ENCODE measurements at regions not wholly inside any gene's neighbourhood (a gene's known extent, or its start where the extent isn't known, plus 50 kb on each side); places are given as distances from the start of the nearest gene placed in this dataset.
A peak's percentile ranks its signal among the peaks of the same experiment; 100 is the strongest.

DNA sequence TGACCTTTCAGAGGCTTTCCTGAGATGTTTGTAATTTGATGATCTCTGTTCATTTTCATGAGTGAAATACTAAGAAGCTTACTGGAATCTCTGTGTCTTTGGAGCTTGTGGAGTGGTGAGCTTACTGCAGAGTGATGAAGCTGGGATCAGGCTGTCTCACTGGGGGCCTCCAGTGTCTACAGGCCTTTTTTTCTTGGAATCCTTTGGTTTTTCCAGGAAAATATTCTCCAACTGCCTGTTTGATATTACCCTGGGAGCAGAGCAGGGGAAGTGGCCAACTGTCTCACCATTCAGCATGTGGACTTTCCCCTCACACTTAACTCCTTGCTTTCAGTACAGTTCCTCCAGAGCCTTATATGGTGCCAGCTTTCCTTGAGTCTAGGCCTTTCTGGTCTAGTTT is 62.0 kb upstream of the KCNA1 start:
- H3K36me3 Mint-ChIP-seq (ENCODE audit: low read depth, unreplicated experiment) = peaks cover 2% of the 10 kb centered on the region
- Histone ChIP-seq H3K27me3 (ENCODE audit: insufficient read depth, low read length) (no peaks in the 10 kb centered on the region), H4K20me1 (ENCODE audit: insufficient read depth, low read length) (no peaks in the 10 kb centered on the region), H3K9ac (ENCODE audit: low read length) (no peak overlapping the region), H2AFZ (ENCODE audit: low read depth, low read length) (no peak overlapping the region), H3K79me2 (ENCODE audit: insufficient read depth, low read length) (no peaks in the 10 kb centered on the region), H3K4me1 (ENCODE audit: insufficient read depth, low read length) (no peaks in the 10 kb centered on the region), H3K4me2 (ENCODE audit: low read length) (no peak overlapping the region), H3K9me3 (ENCODE audit: insufficient read depth, low read depth, low read length) (no peaks in the 10 kb centered on the region), H3K27ac (ENCODE audit: low read depth, low read length) (no peak overlapping the region), H3K36me3 (ENCODE audit: insufficient read depth, low read length) (no peaks in the 10 kb centered on the region), H3K4me3 (ENCODE audit: insufficient read depth, low read depth, low read length) (no peak overlapping the region)
- H3K4me1 Mint-ChIP-seq (ENCODE audit: low read depth, unreplicated experiment) = no peaks in the 10 kb centered on the region
- no peak overlapping the region for H3K27ac Mint-ChIP-seq (ENCODE audit: unreplicated experiment)
- TF ChIP-seq, protein P1, sequence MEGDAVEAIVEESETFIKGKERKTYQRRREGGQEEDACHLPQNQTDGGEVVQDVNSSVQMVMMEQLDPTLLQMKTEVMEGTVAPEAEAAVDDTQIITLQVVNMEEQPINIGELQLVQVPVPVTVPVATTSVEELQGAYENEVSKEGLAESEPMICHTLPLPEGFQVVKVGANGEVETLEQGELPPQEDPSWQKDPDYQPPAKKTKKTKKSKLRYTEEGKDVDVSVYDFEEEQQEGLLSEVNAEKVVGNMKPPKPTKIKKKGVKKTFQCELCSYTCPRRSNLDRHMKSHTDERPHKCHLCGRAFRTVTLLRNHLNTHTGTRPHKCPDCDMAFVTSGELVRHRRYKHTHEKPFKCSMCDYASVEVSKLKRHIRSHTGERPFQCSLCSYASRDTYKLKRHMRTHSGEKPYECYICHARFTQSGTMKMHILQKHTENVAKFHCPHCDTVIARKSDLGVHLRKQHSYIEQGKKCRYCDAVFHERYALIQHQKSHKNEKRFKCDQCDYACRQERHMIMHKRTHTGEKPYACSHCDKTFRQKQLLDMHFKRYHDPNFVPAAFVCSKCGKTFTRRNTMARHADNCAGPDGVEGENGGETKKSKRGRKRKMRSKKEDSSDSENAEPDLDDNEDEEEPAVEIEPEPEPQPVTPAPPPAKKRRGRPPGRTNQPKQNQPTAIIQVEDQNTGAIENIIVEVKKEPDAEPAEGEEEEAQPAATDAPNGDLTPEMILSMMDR (IDR thresholded peaks at IDR 0.05; ENCODE audit: insufficient read depth, low read depth, low read length) = no peak
- no peak for TF ChIP-seq EZH2 (IDR thresholded peaks at IDR 0.05; ENCODE audit: insufficient read depth, low read length)
- DNase-seq (ENCODE audit: low read depth) (no peak), FAIRE-seq (no peak)
- peaks cover 2% of the 10 kb centered on the region for H3K27me3 Mint-ChIP-seq (ENCODE audit: low read depth, unreplicated experiment)
- H3K9me3 Mint-ChIP-seq (ENCODE audit: unreplicated experiment) = peaks cover 2% of the 10 kb centered on the region
- no peak overlapping the region for H3K4me3 Mint-ChIP-seq (ENCODE audit: unreplicated experiment)

GRCh38 chr12:4849115-4849541 is 60.6 kb upstream of the KCNA1 start:
- no peaks in the 10 kb centered on the region for H3K79me2 ChIP-seq (ENCODE audit: insufficient read depth, low read length)
- H3K27me3 ChIP-seq (ENCODE audit: insufficient read depth, low read length) = no peaks in the 10 kb centered on the region
- H3K36me3 ChIP-seq (ENCODE audit: insufficient read depth, low read length) = no peaks in the 10 kb centered on the region
- Mint-ChIP-seq H3K9me3 (ENCODE audit: unreplicated experiment) (peaks cover 3% of the 10 kb centered on the region), H3K27ac (ENCODE audit: unreplicated experiment) (no peak overlapping the region), H3K4me3 (ENCODE audit: unreplicated experiment) (no peak overlapping the region), H3K27me3 (ENCODE audit: low read depth, unreplicated experiment) (peaks cover 5% of the 10 kb centered on the region), H3K4me1 (ENCODE audit: low read depth, unreplicated experiment) (peaks cover 4% of the 10 kb centered on the region), H3K36me3 (ENCODE audit: low read depth, unreplicated experiment) (peaks cover 4% of the 10 kb centered on the region)
- no peak overlapping the region for H3K9ac ChIP-seq (ENCODE audit: low read length)
- H3K9me3 ChIP-seq (ENCODE audit: insufficient read depth, low read depth, low read length) = no peaks in the 10 kb centered on the region
- H2AFZ ChIP-seq (ENCODE audit: low read depth, low read length) = no peak overlapping the region
- H3K4me2 ChIP-seq (ENCODE audit: low read length) = no peak overlapping the region
- DNase-seq (ENCODE audit: low read depth) = peak; percentile 11
- H4K20me1 ChIP-seq (ENCODE audit: insufficient read depth, low read length) = no peaks in the 10 kb centered on the region
- no peak overlapping the region for H3K4me3 ChIP-seq (ENCODE audit: insufficient read depth, low read depth, low read length)
- no peaks in the 10 kb centered on the region for H3K4me1 ChIP-seq (ENCODE audit: insufficient read depth, low read length)
- no peak for FAIRE-seq
- H3K27ac ChIP-seq (ENCODE audit: low read depth, low read length) = no peak overlapping the region
- TF ChIP-seq, protein P1 (IDR thresholded peaks at IDR 0.05; ENCODE audit: insufficient read depth, low read depth, low read length) = peak; percentile 70
- TF ChIP-seq EZH2 (IDR thresholded peaks at IDR 0.05; ENCODE audit: insufficient read depth, low read length) = no peak

- no peaks in the 10 kb centered on the region for H3K79me2 ChIP-seq (ENCODE audit: insufficient read depth, low read length)
- H3K36me3 ChIP-seq (ENCODE audit: insufficient read depth, low read length) = no peaks in the 10 kb centered on the region
- H3K4me1 ChIP-seq (ENCODE audit: insufficient read depth, low read length) = no peaks in the 10 kb centered on the region
- no peak overlapping the region for H3K9ac ChIP-seq (ENCODE audit: low read length)
- no peak overlapping the region for H2AFZ ChIP-seq (ENCODE audit: low read depth, low read length)
- H3K27ac ChIP-seq (ENCODE audit: low read depth, low read length) = no peak overlapping the region
- Mint-ChIP-seq H3K27ac (ENCODE audit: unreplicated experiment) (no peak overlapping the region), H3K9me3 (ENCODE audit: unreplicated experiment) (peaks cover 3% of the 10 kb centered on the region), H3K4me1 (ENCODE audit: low read depth, unreplicated experiment) (peaks cover 4% of the 10 kb centered on the region), H3K27me3 (ENCODE audit: low read depth, unreplicated experiment) (peaks cover 5% of the 10 kb centered on the region), H3K36me3 (ENCODE audit: low read depth, unreplicated experiment) (peaks cover 4% of the 10 kb centered on the region), H3K4me3 (ENCODE audit: unreplicated experiment) (no peak overlapping the region)
- no peak for DNase-seq (ENCODE audit: low read depth)
- no peak overlapping the region for H3K4me3 ChIP-seq (ENCODE audit: insufficient read depth, low read depth, low read length)
- no peak overlapping the region for H3K4me2 ChIP-seq (ENCODE audit: low read length)
- no peaks in the 10 kb centered on the region for H3K9me3 ChIP-seq (ENCODE audit: insufficient read depth, low read depth, low read length)
- no peaks in the 10 kb centered on the region for H3K27me3 ChIP-seq (ENCODE audit: insufficient read depth, low read length)
- H4K20me1 ChIP-seq (ENCODE audit: insufficient read depth, low read length) = no peaks in the 10 kb centered on the region
- TF ChIP-seq, protein P1 (IDR thresholded peaks at IDR 0.05; ENCODE audit: insufficient read depth, low read depth, low read length) = no peak
- TF ChIP-seq EZH2 (IDR thresholded peaks at IDR 0.05; ENCODE audit: insufficient read depth, low read length) = no peak
- FAIRE-seq = no peak
Observed at GRCh38 chr12:4849795-4850345, 59.8 kb upstream of the KCNA1 start.

Data from astrocyte (in vitro differentiated cells and primary cell).